GM18507 (cell line): ENCODE measurements at regions not wholly inside any gene's neighbourhood (a gene's known extent, or its start where the extent isn't known, plus 50 kb on each side); places are given as distances from the start of the nearest gene placed in this dataset.

ENCODE experiments used
- DNase-seq: peaks from one replicate; pipeline ENCODE4 v3.0.0; 2011; ENCODE audit warnings: low read depth; ENCODE audit not compliant: insufficient read length; ENCODE audit errors: extremely low spot score
- FAIRE-seq: peaks from 2 replicates; lab custom pipeline; 2011; peaks lifted over from hg19 to GRCh38; lab: Jason Lieb, UNC

- DNase-seq, result no peak
- no peak for FAIRE-seq
Measured at GRCh38 chr2:145323512-145323911, 803.6 kb upstream of the ZEB2 start.

GRCh38 chr2:145321344-145321743 is 801.4 kb upstream of the ZEB2 start:
- DNase-seq, result no peak
- FAIRE-seq, result no peak

- DNase-seq (no peak), FAIRE-seq (no peak)
Measured at GRCh38 chr2:145316496-145316895, 796.6 kb upstream of the ZEB2 start.

- FAIRE-seq (no peak), DNase-seq (no peak)
Measured at GRCh38 chr2:145315053-145315452, 795.1 kb upstream of the ZEB2 start.

- DNase-seq (no peak), FAIRE-seq (no peak)
Measured at GRCh38 chr2:145314119-145314633, 794.3 kb upstream of the ZEB2 start.

- DNase-seq (no peak), FAIRE-seq (no peak)
Measured at GRCh38 chr2:145305889-145306288, 786.0 kb upstream of the ZEB2 start.

GRCh38 chr2:145304501-145304900 is 784.6 kb upstream of the ZEB2 start:
- FAIRE-seq (no peak), DNase-seq (no peak)

- no peak for FAIRE-seq
- no peak for DNase-seq
Measured at GRCh38 chr2:145303536-145303935, 783.6 kb upstream of the ZEB2 start.

GRCh38 chr2:145302886-145303285 is 783.0 kb upstream of the ZEB2 start:
- no peak for DNase-seq
- no peak for FAIRE-seq

- no peak for FAIRE-seq
- DNase-seq, result no peak
Measured at GRCh38 chr2:145302451-145302850, 782.5 kb upstream of the ZEB2 start.

GRCh38 chr2:145299368-145299767 is 779.4 kb upstream of the ZEB2 start:
- DNase-seq, result no peak
- FAIRE-seq, result no peak

GRCh38 chr2:145292166-145292565 is 772.2 kb upstream of the ZEB2 start:
- DNase-seq, result no peak
- FAIRE-seq, result no peak

GRCh38 chr2:145290986-145291385 is 771.1 kb upstream of the ZEB2 start:
- no peak for DNase-seq
- no peak for FAIRE-seq

- no peak for DNase-seq
- FAIRE-seq, result no peak
Measured at GRCh38 chr2:145289946-145290345, 770.0 kb upstream of the ZEB2 start.

- FAIRE-seq (no peak), DNase-seq (no peak)
Measured at GRCh38 chr2:145288650-145289496, 769.0 kb upstream of the ZEB2 start.

GRCh38 chr2:145287736-145288135 is 767.8 kb upstream of the ZEB2 start:
- FAIRE-seq (no peak), DNase-seq (no peak)

GRCh38 chr2:145286716-145287275 is 766.9 kb upstream of the ZEB2 start:
- no peak for FAIRE-seq
- no peak for DNase-seq

GRCh38 chr2:145284551-145284950 is 764.6 kb upstream of the ZEB2 start:
- FAIRE-seq (no peak), DNase-seq (no peak)

GRCh38 chr2:145283131-145283530 is 763.2 kb upstream of the ZEB2 start:
- FAIRE-seq (no peak), DNase-seq (no peak)

GRCh38 chr2:145277922-145278321 is 758.0 kb upstream of the ZEB2 start:
- FAIRE-seq (no peak), DNase-seq (no peak)

GRCh38 chr2:145273840-145274239 is 753.9 kb upstream of the ZEB2 start:
- FAIRE-seq (no peak), DNase-seq (no peak)
